Mucosa of rectum (tissue), 2 donors: ENCODE measurements at regions not wholly inside any gene's neighbourhood (a gene's known extent, or its start where the extent isn't known, plus 50 kb on each side); places are given as distances from the start of the nearest gene placed in this dataset.

Experiments used
- H3K27ac ChIP-seq, 2 donors: one replicate each; pipeline ENCODE4 v1.7.0; 2013; ENCODE audit warnings: inconsistent platforms in 2 of 2, low read depth in 2 of 2, low read length in 2 of 2
- H3K27me3 ChIP-seq, 2 donors: one replicate each; pipeline ENCODE4 v1.7.0; 2013; ENCODE audit warnings: low read length in 2 of 2; ENCODE audit not compliant: control insufficient read depth in 2 of 2, insufficient read depth in 2 of 2
- H3K36me3 ChIP-seq, 2 donors: one replicate each; pipeline ENCODE4 v1.7.0; 2013; ENCODE audit warnings: low read length in 2 of 2; ENCODE audit not compliant: control insufficient read depth in 2 of 2, insufficient read depth in 2 of 2
- H3K4me1 ChIP-seq, 2 donors: one replicate each; pipeline ENCODE4 v1.7.0; 2013; ENCODE audit warnings: low read length in 2 of 2, mild to moderate bottlenecking in 1 of 2; ENCODE audit not compliant: control insufficient read depth in 2 of 2, insufficient read depth in 2 of 2
- H3K4me3 ChIP-seq, 2 donors: one replicate each; pipeline ENCODE4 v1.7.0; 2013; ENCODE audit warnings: low read length in 2 of 2
- H3K9ac ChIP-seq, 2 donors: one replicate each; pipeline ENCODE4 v1.7.0; 2013; ENCODE audit warnings: low read length in 2 of 2, low read depth in 1 of 2, mild to moderate bottlenecking in 1 of 2
- H3K9me3 ChIP-seq, 2 donors: one replicate each; pipeline ENCODE4 v1.7.0; 2013; ENCODE audit warnings: low read length in 2 of 2; ENCODE audit not compliant: control insufficient read depth in 2 of 2
- donor health status: healthy.
- donor health status: Normal muscosa, but diverticular disease.

- Histone ChIP-seq H3K27ac (no peak overlapping the region), H3K4me3 (no peak overlapping the region), H3K9me3 (no peaks in the 10 kb centered on the region), H3K9ac (no peak overlapping the region), H3K4me1 (no peaks in the 10 kb centered on the region), H3K36me3 (no peaks in the 10 kb centered on the region), H3K27me3 (no peaks in the 10 kb centered on the region)
Measured at GRCh38 chr13:89267734-89268133, 1596.6 kb downstream of the SLITRK5 start.

- Histone ChIP-seq H3K27me3 (no peaks in the 10 kb centered on the region), H3K36me3 (no peaks in the 10 kb centered on the region), H3K4me3 (no peak overlapping the region), H3K27ac (no peak overlapping the region), H3K9ac (no peak overlapping the region), H3K9me3 (no peaks in the 10 kb centered on the region), H3K4me1 (no peaks in the 10 kb centered on the region)
Measured at GRCh38 chr13:89269737-89270136, 1598.6 kb downstream of the SLITRK5 start.

DNA sequence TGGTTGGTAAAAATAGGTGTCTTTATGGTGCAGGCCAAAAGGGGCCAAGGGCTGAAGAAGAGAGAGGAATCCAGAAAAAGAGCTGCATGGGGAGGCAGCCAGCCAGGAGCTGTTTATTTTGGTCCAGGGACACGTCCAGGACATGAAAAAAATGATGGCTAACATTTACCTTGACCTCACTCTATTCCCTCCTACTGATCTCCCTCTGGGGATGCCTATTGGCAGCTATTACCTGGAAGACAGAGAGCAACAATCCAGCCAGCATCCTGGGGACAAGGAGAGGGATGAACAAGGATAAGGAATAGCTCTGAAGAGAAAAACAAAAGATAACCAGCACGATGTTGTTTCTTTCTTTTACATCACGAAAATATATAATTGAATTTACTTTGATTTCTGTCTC lies 1599.6 kb downstream of the SLITRK5 start:
- Histone ChIP-seq H3K9me3 (no peaks in the 10 kb centered on the region), H3K36me3 (no peaks in the 10 kb centered on the region), H3K4me1 (no peaks in the 10 kb centered on the region), H3K27ac (no peak overlapping the region), H3K9ac (no peak overlapping the region), H3K27me3 (no peaks in the 10 kb centered on the region), H3K4me3 (no peak overlapping the region)

DNA sequence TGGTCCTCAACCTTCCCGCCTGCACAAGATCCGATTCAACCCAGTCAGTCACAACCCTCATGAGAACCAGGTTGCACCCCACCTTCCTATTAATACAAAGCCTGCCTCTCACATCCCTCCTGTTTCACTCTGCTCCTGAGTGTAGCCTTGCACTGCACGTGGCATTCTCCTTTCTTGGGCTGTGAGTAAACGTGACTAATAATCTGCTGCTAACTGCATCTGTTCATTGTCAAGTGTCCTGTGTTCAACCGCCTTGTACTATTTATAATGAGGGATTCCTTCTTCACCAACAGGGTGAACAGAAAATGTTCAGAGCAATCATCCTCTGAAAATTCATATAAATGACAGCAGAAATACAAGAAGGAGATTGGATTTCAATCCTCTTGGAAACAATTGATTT lies 1608.2 kb downstream of the SLITRK5 start:
- no peaks in the 10 kb centered on the region for H3K27me3 ChIP-seq
- H3K4me3 ChIP-seq = no peak overlapping the region
- no peak overlapping the region for H3K27ac ChIP-seq
- H3K9ac ChIP-seq = no peak overlapping the region
- no peaks in the 10 kb centered on the region for H3K4me1 ChIP-seq
- H3K36me3 ChIP-seq = no peaks in the 10 kb centered on the region
- H3K9me3 ChIP-seq = no peaks in the 10 kb centered on the region

- no peak overlapping the region for H3K4me3 ChIP-seq
- no peak overlapping the region for H3K9ac ChIP-seq
- no peaks in the 10 kb centered on the region for H3K27me3 ChIP-seq
Measured at GRCh38 chr13:89281331-89281730, 1610.2 kb downstream of the SLITRK5 start.

DNA sequence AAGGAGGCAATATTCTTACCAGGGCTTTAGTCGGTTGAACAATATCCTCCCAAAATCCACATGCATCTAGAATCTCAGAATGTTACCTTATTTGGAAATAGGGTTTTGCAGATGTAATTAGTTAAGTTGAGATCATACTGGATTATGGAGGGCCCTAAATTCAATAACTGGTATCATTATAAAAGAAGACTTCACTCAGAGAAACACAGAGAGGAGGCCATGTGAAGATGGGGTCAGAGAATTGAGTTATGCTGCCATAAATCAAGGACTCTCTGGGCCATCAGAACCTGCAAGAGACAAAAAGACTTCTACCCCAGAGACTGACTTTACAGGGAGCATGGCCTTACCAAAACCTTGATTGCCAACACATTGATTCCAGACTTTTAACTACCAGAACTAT lies 1611.1 kb downstream of the SLITRK5 start:
- Histone ChIP-seq H3K9ac (no peak overlapping the region), H3K4me1 (no peaks in the 10 kb centered on the region), H3K9me3 (peaks cover 0 to 3% of the 10 kb centered on the region in 2 donors), H3K27ac (no peak overlapping the region), H3K36me3 (no peaks in the 10 kb centered on the region), H3K27me3 (no peaks in the 10 kb centered on the region), H3K4me3 (no peak overlapping the region)

More at GRCh38 chr13:89281331-89281730, 1610.2 kb downstream of the SLITRK5 start:
- Histone ChIP-seq H3K9me3 (peaks cover 0 to 3% of the 10 kb centered on the region in 2 donors), H3K36me3 (no peaks in the 10 kb centered on the region), H3K4me1 (no peaks in the 10 kb centered on the region), H3K27ac (no peak overlapping the region)

DNA sequence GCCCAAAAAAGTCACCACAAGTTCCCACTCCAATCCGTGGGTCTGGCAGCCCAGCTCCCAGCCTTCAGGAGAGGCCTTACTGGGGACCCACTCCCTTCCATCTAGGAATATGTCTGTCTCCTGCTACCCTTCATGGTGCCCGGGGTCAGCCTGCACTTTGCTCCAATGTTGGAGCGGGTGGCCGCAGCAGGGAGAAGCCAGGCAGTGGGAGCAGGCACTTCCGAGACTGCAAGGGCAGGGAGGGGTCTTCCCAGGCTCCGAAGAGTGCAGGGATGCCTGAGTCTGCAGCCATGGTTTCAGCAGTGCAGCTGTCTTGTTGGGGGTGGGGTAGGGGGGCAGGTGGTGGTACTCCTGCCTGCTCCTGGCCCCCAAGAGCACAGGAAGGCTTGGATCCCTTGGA lies 1616.2 kb downstream of the SLITRK5 start:
- H3K27me3 ChIP-seq = no peaks in the 10 kb centered on the region
- H3K4me3 ChIP-seq = no peak overlapping the region
- H3K4me1 ChIP-seq = no peaks in the 10 kb centered on the region
- no peak overlapping the region for H3K27ac ChIP-seq
- H3K9ac ChIP-seq = no peak overlapping the region
- peaks cover 0 to 3% of the 10 kb centered on the region in 2 donors for H3K9me3 ChIP-seq
- H3K36me3 ChIP-seq = no peaks in the 10 kb centered on the region

DNA sequence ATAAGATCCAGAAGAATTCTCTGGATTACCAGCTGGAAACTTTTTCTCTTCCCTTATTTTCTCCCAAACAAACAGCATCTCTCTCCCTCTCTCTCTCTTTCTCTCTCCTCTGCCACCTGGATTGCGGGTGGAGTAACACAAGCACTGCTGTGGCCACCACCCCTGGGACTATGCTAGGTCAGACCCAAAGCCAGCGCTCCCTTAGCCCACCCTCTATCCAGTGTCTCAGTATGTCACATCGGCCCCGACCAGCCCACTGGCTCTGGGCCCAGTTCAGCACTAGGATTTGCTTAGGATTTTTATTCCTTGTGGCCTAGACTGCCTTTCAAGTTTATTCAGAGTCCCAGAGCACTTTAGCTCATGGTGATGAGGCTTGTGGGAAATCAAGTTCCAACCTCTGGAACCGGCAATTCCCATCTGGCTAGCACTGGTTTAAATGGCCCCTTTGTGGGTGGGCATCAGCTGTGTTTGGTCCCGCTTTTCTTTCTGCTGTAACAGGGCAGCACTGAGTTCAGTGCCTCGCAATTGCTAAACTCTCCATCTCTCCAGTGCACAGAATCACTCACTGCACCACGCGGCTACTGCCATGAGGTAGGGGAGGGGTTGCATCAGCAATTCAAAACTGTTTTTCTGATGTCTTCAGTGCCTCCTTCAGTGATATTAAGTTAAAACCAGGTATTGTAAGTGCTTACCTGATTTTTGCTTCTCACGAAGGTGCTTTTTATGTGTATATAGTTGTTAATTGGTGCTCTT lies 1623.1 kb downstream of the SLITRK5 start:
- Histone ChIP-seq H3K9ac (no peak overlapping the region), H3K9me3 (peaks cover 0 to 4% of the 10 kb centered on the region in 2 donors), H3K4me1 (no peaks in the 10 kb centered on the region), H3K36me3 (no peaks in the 10 kb centered on the region), H3K27me3 (no peaks in the 10 kb centered on the region), H3K27ac (no peak overlapping the region), H3K4me3 (no peak overlapping the region)

DNA sequence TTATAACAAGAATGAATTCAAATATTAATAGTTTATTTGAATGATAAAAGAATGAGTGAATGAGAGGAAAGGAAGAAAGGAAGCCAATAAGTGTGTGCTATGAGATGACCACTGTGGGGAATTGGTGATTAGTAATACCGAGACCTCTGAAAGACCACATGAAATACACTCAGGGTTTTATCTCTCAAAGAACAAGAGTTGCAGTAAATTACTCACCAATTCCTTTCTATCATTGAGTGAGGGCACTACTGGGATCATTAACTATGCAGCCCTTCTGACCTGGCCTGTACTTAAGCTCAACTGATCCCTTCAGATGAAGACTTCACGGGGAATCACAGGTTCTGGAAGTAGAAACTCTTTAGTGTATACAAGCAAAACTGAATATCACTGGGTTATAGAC lies 1636.1 kb downstream of the SLITRK5 start:
- H3K9me3 ChIP-seq = peaks cover 0 to 2% of the 10 kb centered on the region in 2 donors
- no peak overlapping the region for H3K4me3 ChIP-seq
- H3K27me3 ChIP-seq = no peaks in the 10 kb centered on the region
- no peak overlapping the region for H3K27ac ChIP-seq
- H3K36me3 ChIP-seq = no peaks in the 10 kb centered on the region
- no peak overlapping the region for H3K9ac ChIP-seq
- H3K4me1 ChIP-seq = no peaks in the 10 kb centered on the region

DNA sequence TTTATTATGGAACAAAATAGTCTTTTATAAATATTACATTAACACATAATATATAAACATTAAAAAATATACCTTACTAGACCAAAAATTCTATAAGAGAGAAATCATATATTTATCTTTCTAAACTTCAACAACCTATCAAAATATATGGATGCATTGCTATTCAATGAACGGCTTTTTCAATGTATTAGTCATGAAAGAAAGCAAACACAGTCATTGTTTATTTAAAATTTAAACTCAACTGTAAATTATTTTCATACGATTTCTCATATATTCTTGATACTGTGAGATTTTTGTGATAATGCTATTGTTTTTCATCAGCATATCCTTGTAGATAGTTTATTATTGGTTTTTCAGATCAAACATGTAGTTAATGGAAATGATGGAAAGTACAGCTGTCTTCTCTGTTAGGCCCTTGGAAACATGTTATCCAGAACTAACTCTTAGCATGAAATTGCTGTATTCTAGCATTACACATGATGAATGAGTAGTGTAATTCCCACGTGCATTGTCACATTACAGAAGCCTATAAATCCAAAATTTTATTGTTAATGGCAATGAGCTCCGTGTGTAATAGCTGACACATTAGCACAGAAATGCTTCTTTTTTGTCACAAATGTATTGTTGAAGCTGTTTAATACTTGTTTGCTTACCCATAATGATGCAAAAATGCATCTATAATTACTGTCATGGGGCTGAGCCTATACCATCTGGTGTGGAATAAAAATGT lies 1639.9 kb downstream of the SLITRK5 start:
- no peak overlapping the region for H3K9ac ChIP-seq
- no peaks in the 10 kb centered on the region for H3K36me3 ChIP-seq
- H3K9me3 ChIP-seq = no peaks in the 10 kb centered on the region
- H3K4me3 ChIP-seq = no peak overlapping the region
- no peak overlapping the region for H3K27ac ChIP-seq
- no peaks in the 10 kb centered on the region for H3K4me1 ChIP-seq
- H3K27me3 ChIP-seq = no peaks in the 10 kb centered on the region
